Activated CD4-positive, alpha-beta T cell treated with anti-CD3 and anti-CD28 coated beads, Interleukin-2, amount 50 U/mL, for 48 hours (primary cell): ENCODE measurements at regions not wholly inside any gene's neighbourhood (a gene's known extent, or its start where the extent isn't known, plus 50 kb on each side); places are given as distances from the start of the nearest gene placed in this dataset.

Experiments
- DNase-seq, 2 experiments: peaks; one replicate each; pipeline ENCODE4 v3.0.0-alpha.2; 2020

DNA sequence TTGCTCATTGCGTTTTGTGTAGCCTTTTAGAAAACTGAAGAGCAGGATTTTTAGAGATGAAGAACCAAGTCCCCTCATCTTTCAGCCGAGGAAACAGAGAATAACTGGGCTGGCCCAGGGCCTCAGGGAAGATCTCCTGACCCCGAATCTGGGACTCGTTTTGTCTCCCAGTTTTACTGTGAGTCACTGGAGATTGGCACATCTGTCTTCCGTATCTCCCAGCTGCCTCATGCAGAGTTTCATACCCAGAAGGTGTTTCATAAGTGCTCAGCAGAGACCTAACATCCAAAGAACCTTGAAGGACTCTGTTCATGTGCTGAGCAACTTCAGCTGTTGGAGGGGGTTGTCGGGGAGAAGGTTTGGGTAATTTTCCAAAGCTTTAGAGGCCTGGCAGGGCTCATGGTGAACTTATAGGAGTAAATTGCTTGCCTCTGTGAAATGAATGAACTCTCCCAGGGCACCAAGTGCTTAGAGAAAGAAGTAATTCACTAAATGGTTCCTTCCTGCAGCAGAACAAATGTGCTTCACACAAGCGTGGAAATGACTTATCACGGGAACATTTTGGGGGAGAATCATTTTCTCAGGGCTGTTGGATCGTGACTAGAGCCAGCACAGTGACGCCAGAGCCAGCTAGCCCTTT, 121.4 kb downstream of the FAM43A start:
- DNase-seq = no peak

- no peak for DNase-seq
Measured at GRCh38 chr3:194808640-194809097, 123.0 kb downstream of the FAM43A start.

GRCh38 chr3:194809382-194809781, 123.7 kb downstream of the FAM43A start:
- no peak for DNase-seq

DNA sequence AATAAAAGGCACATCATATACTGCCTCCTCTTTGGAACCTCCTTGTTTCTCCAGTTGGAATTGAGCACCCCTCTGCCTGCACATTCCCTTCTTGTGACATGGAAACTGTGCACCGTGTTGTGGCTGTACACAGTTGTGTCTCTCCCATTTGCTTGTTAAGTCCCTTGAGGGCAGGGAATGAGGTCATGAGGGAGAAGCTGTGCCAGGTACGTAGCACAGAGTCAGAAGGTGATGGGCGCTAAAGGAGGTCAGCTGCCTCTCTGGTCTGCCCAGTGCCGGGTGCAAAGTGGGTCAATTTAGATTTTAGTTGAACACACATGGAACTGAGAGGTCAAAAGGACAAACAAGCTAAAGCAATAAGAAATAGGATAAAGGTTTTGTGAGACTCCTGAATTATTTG, 124.4 kb downstream of the FAM43A start:
- DNase-seq = no peak

DNA sequence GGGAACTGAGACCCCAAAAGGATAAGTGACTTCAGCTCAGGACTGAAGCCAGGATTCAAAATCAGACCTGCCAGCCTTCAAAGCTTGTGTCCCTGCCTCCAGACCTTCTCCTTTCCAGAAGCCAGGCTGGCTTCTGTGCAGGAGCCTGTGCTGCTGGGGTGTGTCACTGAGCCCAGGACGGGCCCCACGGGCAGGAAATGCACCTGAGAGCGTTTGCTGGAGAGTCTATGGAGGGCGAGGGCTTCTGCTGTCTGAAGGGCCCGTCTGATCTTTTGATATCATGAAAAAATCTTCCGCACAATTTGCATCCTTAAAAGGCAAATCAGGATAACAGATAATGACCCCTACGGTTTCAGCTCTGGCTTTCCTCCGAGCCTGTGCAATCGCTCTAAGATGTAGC, 125.4 kb downstream of the FAM43A start:
- DNase-seq = no peak

- DNase-seq = no peak
Measured at GRCh38 chr3:194812176-194812575, 126.5 kb downstream of the FAM43A start.

DNA sequence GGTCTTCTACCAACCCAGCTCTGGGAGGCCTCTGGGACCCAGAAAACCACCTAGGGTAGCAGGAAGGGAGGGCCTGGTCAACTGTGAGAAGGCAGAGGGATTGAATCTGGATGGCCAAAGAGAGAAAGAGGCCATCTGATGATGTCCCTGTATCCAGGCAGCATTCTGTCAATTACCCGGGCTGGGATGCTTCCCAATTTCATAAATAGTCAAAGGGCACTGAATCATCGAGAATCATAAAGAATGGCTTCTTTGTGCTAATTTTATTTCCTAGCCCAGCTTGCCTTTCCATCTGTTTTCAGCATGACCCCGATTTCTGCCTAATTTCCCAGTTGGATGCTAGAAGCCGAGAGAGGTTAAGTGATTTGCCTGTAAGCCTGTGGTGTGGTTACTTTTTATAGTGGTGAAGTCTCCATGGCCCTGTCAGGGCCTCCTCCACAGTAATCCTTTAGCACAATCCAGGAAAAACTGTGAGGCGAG, 129.2 kb downstream of the FAM43A start:
- no peak for DNase-seq

DNA sequence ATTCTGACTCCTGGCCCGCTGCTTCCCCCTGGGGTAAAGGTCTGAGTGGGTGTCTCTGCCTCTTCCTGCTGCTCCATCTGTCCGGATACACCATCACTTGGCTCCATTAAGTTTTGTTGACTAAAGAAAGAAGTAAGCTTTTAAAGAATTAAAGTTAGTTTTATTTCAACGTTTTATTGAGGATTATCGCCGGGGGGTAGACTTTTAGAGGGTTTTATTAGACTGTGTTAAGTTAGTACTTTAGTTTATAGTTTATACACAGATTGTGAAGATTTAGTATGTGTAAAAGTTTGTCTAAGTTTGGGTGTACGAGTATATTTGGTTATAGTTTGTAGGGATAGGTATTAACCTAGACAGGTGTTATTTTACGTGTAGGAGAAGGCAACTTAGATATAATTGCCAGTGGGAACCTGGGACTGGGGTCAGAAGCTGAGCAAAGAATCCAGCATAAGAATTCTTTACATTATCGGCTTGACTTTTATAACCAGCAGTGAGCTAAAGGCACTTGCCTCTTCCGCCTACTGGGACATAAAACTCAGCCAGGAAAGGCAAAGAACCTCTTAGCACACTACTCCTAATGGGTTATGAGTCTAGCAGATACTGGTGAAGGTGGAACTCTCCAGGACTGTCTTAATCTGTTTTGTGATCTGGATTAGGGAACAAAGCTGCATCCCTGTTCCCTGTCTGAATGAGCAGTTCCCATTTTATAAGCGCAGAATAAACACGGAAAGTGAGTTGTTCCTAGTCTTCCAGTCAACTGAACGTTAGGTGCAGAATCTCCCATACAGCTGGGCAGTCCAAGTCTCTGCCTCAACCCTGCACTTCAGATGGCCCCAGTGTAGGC, 131.3 kb downstream of the FAM43A start:
- no peak for DNase-seq

DNA sequence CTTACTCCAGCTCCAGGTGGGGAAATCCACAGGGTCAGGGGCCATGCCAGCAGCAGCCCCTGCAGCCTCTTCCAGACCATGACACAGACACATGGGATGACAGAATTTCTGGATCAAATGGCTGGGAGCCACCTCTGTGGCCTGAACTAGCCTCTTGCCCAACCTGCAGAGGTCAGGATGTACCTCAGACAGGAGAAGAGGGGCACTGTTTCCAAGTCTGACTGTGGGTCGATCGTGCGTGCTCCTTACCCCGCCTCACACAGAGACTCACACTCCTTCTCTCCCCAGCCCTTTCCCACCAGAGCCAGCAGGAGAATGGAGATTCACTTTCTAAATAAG, 131.9 kb downstream of the FAM43A start:
- DNase-seq = no peak

DNA sequence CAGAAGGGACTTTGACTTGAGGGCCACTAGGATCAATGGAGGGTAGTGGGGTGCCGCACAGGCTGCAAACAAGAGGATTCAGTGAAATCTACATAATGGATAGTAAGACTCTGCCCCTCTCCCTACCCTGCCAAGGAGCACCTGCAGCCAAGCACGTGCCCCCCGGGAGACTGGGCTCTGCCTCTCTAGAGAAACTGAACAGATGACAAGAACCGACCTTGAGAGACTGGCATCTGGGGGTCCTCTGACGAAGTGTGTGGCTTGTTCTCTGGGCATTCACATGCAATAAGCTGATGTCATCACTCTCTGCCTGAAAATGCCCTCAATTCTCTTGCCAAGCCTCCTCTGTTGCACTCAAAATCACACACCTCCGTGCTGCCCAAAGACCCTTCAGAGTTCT, 132.3 kb downstream of the FAM43A start:
- no peak for DNase-seq

DNA sequence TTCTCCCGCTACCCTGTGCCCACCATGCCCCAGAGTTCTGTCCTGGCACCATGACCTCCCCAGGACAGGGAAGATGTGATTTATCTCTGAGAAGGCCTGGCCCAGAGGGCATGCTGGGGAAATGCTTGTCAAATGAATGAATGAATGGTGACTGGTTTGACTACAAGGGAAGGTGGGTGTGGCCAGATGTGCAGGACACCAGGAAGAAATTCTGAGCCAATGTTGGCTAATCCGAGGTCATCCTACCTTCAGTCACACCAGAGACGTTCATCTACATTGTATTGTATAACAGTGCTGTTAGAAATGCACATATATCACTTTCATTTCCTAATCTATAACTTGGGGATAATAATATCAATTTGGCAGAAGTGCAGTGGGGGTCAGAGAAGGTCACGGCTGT, 138.4 kb downstream of the FAM43A start:
- DNase-seq = no peak

- DNase-seq = no peak
Measured at GRCh38 chr3:194824701-194825111, 139.0 kb downstream of the FAM43A start.

DNA sequence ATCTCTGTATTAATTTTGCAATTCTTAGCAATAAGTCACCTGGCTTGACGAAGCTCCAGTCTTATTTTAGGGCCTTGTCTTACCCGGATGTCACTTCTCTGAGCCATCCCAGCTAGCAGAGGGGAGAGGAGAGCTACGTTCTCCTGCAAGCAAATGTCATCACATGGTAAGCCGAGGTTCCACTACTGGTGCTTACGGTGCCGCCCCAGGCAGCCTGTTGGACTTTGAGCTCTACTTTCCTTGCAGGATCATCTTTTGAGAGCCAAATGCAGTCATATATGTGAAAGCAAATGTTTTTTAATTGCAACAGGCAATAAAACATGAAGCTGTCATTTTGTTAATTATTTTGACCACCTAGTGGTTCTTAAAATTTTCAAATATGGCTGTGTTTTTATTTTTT, 140.9 kb downstream of the FAM43A start:
- no peak for DNase-seq

- no peak for DNase-seq
Measured at GRCh38 chr3:194827486-194827885, 141.8 kb downstream of the FAM43A start.

- no peak for DNase-seq
Measured at GRCh38 chr3:194828116-194828515, 142.4 kb downstream of the FAM43A start.

DNA sequence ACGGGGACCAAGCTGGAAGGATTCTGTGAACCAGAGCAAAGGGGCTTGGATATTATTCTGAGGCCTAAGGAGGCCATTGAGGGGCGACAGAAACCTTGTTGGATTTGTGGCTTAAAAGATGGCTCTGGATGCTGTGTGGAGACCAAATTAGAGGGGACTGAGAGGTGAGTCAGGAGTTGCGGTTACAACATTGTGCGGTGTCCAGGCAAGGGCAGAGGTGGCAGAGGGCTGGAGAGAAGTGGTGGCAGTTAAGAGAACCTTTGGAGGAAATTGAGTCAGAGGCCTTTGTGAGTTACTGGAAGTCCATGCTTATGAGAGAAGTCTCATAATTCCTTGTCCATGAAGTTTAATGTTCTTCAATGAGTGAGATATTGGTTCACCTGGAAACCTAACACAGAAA, 143.2 kb downstream of the FAM43A start:
- no peak for DNase-seq

DNA sequence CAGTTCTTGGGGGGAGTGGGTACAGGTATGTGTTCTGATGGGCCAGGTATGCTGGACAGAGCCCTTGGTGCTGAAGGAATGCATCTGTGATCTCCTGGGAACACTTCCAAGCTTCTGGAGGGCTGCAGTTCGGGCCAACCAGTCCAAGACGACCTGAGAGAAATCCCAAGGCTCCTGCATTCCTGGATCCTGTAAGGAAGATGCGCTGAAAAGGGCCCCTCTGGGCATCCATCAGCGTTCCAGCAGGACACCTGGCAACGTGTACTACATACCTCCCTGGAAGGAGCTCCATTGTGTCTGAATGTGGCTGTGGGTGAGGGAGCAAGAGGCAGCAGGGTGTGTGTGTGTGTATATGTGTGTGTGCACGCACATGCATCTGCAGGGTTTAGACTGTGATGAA, 144.7 kb downstream of the FAM43A start:
- no peak for DNase-seq

DNA sequence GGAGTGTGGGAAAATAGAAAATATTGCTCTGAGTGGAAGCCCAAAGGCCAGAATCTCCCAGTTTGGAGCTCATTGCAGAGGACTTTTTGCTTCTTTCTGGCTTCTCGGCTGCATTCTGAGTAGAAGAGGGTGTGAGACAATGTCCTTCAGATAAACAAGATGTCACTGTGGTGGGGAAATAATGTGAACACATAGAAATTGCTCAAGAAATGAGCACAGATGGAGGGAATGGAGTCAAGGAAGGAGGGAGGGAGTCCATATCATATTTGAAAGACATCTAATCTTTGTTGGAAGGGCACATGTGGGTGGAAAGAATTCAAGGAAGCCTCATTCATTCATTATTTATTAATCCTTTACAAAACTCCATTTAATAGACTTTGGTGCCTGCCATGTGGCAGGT, 145.3 kb downstream of the FAM43A start:
- DNase-seq = no peak

- DNase-seq = no peak
Measured at GRCh38 chr3:194832346-194833104, 146.8 kb downstream of the FAM43A start.

DNA sequence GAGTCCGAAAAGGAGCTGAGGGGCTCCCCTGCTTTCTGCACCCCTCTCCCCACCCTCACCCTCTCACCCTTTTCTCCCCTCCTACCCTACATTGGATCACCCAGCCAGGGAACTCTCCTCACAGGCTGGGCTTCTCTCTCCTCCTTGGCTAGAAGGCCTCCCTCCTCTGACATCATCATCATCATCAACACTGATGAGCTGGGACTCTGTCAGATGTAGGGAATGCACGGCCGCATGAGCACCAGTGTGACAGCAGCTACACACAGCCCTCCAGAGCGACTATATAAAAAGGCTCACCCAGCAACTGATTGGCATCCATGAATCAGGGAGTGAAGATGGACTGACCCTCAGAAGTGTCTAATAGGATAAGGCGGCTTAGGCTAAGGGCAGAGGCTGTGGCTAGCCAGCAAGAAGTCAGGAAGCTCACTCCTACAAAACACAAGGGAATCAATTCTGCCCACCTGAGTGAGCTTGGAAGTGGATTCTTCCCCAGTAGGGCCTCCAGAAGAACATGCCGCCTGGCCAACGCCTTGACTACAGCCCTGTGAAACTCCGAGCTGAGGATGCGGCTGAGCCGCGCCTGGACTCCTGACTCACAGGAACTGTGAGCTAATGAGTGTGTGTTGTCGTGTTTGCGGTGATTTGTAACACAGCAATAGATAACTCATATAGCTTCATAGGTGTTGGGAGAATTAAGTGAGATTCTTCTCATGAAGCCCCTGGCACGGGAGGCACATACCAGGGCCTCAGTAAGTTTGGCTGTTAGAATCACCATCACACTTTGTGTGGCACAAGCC, 147.6 kb downstream of the FAM43A start:
- DNase-seq = no peak

DNA sequence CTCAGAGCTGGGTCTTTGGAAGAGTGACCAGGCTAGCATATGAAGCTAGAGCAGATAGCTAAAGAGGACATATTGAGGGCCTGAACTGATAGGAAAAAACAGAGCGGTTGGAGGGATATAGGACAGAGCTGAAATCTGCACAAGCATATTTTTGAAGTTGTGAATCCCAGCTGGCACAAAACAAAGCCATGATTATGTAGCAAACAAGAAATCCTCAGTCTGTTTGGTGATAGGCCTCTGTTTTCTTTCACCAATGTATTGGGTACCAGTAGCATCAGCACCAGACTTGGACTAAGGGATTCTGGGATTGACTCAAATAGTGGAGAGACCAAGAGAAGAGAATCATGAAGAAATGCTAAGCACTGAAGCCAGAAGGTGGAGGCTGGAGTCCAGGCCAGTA, 151.0 kb downstream of the FAM43A start:
- DNase-seq = no peak

- DNase-seq = no peak
Measured at GRCh38 chr3:194837457-194838127, 151.9 kb downstream of the FAM43A start.
